ENCODE measurements at regions not wholly inside any gene's neighbourhood (a gene's known extent, or its start where the extent isn't known, plus 50 kb on each side); places are given as distances from the start of the nearest gene placed in this dataset.
"Not testable (repeated sequence)": the region's sequence is repeated elsewhere in the genome, so short reads cannot be mapped to it uniquely, and the experiment has no call there.

DNA sequence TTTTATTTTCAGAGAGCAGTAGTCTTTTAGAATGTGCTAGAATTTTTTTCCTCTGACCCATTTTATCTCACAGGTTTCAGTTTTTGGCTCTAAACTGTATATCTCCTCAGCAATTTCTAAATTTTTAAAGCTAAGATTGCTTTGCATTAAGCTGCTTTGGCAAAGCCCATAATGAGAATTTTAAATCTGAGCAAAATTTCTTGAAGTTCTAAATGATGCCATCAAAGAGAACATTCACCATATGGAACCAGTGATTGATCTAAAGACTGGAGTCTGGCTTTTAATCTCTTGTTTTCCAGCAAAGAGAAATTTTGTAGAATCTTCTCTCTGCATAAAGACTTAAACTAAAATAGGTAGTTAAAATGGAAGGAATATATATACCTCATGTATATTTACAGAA lies 313.6 kb downstream of the TBC1D32 start:
- DNase-seq = no peak

DNA sequence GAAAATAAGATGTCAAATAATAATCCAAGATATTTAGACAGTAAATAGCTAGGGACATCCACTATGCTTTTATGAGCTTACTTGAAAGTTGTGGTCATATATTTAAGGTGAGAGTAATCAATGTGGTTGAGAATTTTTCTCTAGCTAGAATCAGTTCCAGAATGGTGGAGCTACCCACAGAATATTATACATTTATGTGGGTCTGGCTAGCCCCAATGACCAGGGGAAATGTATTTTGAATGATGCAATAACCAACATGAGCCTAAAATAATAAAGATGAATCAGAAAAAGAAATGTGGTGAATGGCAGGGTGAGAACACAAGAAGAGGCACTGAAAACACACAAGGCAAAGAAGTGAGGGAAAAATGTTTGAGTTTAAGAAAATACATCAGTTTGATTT lies 325.7 kb downstream of the TBC1D32 start:
- no peak for DNase-seq

DNA sequence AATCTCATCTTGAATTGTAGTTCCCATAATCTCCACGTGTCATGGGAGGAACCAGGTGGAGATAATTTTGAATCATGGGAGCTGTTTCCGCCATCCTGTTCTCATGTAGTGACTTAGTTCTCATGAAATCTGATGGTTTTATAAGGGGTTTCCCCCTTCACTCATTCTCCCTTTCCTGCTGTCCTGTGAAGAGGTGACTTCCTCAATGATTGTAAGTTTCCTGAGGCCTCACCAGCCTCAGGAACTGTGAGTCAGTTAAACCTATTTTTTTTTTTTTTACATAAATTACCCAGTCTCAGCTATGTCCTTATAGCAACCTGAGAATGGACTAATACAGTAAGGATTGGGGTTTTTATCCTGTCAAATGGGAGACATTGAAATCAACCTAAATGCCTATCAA lies 328.3 kb downstream of the TBC1D32 start:
- no peak for DNase-seq

DNA sequence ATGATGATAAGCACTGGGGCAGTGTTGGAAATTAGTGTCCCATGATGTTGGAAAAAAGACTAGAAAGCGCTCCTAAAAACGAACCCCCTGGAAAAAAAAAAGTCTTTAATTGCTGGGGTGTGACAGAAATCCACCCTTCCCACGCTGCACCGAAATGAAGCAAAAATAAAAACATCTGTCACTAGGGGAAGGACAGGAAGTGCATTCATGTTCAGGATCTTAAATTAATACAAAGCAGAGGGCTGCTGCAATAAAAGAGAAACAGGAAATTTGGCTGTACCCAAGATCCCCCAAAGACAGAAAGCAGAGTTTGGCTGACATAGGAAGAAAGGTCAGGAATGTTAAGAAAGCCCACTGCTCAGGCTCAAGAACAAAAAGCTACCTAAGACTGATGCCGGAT lies 333.9 kb downstream of the TBC1D32 start:
- no peak for DNase-seq

DNA sequence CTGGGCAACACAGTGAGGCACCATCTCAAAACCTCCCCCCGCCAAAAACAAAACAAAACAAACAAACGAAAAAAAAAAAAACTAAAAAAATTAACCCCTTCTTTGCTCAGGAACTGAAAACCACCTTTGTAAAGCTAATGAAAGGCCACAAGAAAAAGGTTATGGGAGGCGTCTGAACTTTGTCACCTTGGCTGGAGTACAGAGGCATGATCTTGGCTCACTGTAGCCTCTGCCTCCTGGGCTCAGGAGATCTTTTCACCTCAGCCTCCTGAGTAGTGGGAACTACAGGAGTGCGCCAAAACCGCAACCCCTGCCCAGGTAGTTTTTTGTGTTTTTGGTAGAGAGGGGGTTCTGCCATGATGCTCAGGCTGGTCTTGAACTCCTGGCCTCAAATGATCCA lies 337.9 kb downstream of the TBC1D32 start:
- no peak for DNase-seq

DNA sequence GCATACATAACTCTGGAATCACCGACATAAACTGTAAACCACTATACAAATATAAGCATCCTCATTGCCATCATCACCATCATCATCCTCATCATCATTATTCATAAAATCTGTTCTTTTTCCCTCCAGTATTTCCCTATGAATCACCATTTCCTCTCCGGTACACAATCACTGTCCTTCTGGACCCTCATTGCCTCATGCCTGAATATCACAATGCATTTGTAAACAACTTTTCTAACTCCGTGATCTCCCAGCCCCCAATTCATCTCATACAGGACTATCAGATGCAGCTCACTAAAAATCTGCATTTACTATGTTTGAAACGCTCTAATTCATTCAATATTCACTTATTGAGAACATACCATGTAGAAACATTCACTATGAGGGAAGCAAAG lies 339.7 kb downstream of the TBC1D32 start:
- DNase-seq = no peak

DNA sequence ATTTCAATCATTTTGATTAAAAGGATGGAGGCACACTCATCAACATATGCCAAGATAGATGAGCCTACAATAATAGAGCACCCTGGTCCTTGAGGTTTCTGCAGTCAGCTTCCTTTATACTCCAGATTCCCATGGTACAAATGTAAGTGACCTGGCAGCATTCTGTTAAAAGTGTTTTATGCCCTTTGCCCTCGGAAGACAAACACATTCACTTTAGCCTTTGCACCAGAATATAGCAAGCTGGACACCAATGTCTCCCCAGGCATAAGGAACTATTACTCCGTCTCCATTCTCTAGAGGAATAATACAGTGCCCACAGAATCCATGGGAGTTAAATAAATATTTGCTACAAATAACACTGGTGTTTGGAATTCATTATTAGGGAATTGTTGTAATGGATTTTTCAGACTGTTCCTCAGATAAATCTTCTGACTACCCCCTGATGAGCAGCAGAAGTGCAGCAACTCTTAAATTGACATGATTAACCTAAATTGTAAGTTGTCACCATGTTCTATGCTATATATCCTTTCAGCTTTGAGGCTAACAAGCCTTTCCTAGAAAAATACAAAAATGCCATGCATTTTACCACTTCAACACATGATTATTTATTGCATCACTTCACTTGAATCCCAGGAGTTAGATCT lies 340.2 kb downstream of the TBC1D32 start:
- no peak for DNase-seq

DNA sequence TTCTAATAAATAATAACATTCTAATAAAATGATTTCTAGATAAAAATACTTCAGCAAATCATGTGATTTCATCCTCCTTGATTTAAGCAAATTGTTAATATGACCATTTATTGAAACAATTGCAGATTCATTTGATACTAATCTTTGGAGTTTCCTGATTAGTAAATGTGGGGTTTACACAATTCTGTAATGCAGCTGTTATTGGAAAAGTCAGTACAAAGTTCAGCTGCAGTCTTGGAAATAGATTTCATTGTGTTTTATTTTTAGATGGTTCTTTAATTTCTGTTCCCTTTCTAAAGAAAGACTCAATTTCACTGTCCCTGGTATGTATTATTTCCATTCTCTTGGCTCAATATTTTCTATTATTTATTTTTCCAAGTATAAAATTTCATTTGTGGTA lies 342.0 kb downstream of the TBC1D32 start:
- no peak for DNase-seq

DNA sequence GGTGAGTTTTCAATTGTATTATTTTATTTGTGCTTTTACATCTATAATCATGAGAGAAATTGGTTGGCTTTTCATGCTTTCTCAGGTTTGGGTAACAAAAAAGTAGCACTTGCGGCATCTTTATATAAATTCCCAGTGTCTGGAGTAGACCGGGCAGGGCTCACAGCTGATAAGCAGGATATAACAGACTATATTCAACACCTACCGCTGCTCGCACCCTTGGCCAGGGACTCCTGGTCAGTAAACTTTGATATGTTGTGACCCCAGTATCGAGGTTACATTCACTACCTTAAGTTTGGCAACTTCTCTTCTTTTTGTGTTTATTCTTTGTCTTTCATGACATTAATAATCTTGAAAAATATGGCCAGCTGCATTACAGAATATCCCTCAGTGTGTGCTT lies 343.4 kb downstream of the TBC1D32 start:
- no peak for DNase-seq

DNA sequence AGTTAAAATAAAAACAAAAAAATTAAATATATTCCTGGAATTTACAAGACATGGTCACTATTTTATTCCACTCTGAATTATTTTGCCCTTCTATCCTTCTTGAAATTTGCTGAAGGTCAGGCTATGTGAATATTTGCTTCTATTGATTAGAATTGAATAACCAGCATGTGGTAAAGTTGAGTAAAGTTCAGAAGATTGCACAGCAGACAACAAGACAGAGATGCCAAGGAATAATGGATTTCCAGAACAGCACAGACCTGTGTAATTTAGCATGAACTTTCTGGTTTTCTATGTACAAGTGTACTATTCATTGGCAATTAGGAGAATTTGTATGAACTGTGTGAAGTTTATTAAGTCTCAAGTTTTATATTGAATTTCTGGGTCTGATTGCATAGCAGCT lies 352.4 kb downstream of the TBC1D32 start:
- no peak for DNase-seq

DNA sequence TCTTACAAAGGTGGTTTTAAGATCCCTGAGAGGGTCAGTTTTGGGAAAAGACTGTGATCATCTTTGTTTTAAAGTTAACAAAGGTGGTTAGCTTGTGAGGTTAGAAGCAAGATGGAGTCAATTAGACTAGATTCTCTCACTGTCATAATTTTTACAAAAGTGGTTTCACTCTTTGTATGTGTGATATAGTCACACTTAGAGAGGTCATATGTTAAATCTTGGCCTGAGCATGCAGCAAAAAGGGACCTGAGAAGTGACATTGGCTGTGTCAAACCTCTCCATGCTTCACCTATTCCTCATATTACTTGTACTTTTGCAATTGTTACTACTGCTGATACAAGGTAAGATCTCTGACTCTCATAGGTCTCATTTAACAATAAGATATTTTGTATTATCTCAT lies 368.0 kb downstream of the TBC1D32 start:
- DNase-seq = no peak

DNA sequence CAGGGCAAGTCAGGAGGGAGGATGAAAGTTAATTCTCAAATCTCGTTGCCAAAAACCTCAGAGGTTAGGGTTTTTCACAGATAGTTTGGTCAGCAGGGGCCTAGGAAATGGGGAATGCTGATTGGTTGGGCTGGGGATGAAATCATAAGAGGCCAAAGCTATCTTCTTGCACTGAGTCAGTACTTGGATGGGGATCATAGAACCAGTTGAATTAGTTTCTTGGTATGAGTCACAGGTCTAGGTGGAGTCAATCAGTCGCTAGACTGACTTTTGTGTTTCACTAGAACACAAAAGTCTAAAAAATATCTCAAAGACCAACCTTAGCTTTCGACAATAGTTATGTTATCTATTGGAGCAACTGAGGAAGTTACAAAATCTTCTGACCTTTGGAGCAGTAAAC lies 368.5 kb downstream of the TBC1D32 start:
- no peak for DNase-seq

DNA sequence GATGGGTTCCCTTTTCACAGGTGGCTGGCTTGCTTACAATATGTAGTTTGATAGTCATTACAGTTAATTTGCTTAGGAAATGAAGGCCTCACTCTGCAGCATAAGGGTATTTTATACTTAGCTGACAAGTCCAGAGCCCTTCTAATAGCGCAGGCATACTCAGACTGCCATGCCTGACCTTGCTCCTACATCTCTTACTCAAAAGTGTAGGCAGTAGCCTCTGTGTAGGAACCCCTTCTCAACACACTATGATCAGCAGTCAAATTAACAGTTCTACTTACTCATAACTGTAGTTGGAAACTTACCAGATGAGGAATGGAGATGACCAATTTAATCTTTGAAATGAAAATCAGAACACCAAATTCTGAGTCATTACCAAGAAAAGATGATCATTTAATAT lies 373.5 kb downstream of the TBC1D32 start:
- DNase-seq = no peak

DNA sequence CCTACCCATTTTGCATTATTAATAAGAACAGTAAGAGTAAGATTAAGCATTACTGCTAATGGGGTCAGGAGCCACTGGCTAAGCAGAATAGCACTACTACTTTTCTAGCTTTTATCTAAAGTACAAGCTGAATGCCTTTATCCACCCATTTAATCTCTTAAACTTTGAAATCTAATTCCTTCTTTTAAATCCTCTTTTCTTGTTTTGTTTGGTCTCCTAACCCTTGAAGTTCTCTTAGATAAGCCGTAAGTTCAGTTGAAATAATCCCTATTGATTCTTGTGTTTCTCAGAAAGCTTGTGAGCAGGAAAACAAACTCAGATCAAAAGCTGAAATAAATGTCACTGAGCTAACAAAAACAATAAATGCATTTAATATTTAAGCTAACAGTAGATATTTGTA lies 380.2 kb downstream of the TBC1D32 start:
- no peak for DNase-seq

DNA sequence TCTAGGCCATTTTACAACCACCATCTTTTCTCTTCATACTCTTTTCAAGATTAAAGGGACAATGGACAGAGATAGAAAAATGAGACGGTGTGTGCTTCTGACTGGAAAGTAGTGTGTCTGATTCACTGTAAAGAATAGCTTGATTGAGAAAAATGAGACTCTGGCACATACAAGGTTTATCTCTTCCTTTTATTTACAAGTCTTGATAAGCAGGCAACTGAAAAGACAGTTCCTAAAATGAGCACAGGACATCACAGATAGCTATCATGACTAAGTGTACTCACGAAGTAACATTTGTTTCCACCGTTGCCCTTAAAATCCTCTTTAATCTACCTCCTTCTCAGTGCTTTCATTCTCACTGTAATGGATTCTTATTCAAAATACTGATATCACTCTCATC lies 383.0 kb downstream of the TBC1D32 start:
- DNase-seq = no peak

DNA sequence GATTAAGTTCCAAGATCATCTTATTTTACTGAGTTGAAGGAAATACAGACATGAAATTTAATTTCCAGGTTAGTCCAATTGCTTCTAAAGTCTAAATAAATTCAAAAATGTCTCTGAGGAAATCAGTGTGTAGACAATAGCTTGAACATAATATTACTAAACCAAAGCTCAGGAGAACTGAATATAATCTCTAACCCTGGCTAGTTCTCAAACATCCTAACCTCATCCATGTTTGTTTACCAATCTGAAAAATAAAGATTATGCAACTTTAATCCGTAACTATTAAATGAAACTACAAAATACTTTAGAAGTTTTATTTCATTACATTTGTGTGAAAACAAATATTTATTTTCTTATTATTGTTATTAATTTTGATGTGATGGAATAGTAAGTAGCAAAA lies 387.2 kb downstream of the TBC1D32 start:
- DNase-seq = no peak

DNA sequence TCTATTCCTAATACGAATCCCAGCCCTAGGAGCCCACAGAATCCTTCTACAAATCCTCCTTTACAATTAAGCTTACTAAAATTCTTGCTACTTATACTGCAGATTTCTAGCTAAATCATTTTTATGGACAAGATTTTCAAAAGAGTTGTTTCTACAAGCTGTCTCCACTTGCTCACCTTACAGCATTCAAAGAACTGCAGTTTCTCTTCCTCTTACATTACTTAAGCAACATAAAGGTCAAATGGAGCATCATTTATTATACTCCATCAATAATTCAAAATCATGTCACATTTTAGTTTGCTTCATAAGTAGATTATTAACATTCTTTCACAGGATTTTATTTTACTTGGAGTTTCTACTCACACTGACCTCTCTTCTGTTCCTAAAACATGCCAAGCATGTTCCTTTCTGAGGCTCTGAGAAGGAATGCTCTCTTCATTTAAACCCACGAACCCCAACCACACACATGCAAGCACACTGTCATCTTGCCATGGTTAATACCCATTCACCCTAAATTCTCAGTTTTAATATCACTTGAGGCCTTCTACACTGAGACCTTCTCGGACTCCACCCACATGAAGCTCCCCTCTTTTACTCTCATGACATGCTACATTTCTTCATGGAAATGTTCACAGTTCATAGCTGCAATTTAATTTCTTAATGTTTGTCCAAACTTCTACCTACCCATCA lies 388.2 kb downstream of the TBC1D32 start:
- no peak for DNase-seq

DNA sequence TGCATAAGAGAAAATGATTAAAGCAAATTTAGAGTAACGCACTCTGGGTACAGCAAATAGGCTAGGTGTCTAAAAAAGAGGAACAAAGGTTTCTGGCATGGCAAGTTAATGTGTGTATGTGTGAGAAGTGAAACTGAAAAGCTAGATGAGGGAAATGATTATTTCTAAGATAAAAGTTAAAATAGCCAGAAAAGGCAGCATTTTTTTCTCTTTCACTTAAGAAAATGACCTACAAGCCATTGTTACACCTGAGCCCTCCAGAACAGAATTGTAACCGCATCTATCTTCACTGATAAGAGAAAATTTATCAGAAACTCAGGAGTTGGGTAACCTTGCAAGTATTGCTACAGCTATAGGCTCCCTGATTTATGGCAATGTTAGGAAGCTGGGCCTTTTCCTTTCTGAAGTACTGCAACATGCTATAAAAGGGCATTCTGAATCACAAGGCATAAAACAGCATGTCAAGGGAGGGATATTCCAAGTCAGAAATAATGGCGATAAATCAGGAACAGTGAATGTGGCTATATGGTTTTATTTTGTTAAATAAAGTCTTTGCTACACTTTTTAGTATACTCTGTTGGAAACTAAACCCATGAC lies 395.3 kb downstream of the TBC1D32 start:
- no peak for DNase-seq

DNA sequence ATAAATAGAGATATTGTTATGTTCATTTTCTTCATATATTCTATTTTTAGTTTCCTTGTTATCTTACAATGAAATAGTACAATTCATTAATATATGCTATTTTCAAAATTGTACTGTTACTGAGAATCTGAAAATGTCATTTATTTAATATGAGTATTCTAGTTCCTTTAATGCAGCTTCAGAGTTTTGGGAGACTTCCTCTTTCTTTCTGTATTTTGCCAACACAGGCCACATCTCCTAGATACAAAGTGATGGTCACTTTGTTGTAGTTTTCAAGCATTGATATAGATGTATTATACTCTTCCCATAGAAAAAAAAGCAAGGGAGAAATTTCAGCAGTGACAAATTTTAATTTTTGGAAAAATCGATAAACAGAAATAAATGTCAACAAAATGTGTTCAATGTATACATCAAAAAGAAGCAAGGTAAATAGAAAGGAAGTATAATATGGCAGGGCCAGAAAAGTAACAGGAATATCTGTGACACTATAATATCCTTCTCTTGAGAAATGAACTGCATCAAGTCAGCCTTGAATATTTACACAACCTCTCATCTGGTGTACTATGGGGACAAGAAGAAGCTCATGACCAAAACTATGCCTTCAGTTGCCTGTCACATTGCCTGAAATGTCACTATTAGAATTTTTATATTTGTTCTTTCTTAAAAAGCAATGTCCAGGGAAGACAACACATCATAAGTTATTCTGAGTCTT lies 396.0 kb downstream of the TBC1D32 start:
- DNase-seq = no peak

DNA sequence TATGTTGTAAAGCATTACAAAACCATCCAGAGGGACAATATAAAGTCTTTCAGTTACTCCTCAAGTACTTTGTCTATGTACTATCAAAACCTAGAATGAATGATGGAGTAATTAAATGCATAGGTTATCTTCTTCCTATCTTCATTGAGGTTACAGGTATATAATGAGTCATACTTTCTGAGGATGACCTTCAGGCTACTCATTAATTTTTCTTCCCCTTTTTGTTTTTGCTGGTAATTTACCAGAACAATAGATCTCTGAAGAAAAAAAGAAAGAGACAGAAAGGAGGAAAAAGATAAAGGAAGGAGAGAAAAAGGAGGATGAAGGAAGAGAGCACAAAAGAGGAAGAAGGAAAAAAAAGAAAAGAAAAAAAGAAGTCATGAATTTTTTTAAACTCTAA lies 398.4 kb downstream of the TBC1D32 start:
- no peak for DNase-seq

DNA sequence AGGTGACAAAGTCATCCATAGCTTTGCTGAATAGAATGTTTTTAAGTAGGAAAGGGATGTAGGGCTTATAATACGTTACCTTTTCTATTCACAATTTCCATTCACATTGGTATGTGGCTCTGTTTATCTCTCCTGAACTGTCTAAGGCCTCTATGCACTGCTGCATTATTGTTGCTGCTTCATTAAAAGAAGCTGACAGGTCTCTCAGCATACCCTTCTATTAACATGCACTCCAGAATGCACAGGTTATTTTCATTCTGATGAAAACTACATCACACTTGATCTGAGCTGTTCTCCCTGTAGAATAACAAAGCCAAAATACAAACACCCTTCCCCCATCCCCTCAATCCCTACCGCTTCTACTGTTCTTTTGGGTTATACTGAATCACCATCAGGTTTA lies 399.3 kb downstream of the TBC1D32 start:
- DNase-seq = no peak

DNA sequence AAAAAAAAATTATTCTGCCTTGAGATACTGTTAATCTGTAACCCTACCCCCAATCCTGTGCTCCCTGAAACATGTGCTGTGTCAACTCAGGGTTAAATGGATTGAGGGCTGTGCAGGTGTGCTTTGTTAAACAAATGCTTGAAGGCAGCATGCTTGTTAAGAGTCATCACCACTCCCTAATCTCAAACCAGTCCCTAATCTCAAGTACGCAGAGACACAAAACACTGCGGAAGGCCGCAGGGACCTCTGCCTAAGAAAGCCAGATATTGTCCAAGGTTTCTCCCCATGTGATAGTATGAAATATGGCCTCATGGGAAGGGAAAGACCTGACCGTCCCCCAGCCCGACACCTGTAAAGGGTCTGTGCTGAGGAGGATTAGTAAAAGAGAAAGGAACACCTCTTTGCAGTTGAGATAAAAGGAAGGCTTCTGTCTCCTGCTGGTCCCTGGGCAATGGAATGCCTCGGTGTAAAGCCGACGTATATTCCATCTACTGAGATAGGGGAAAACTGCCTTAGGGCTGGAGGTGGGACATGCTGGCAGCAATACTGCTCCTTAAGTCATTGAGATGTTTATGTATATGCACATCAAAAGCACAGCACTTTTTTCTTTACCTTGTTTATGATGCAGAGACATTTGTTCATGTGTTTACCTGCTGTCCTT lies 402.6 kb downstream of the TBC1D32 start:
- DNase-seq = not testable (repeated sequence)

DNA sequence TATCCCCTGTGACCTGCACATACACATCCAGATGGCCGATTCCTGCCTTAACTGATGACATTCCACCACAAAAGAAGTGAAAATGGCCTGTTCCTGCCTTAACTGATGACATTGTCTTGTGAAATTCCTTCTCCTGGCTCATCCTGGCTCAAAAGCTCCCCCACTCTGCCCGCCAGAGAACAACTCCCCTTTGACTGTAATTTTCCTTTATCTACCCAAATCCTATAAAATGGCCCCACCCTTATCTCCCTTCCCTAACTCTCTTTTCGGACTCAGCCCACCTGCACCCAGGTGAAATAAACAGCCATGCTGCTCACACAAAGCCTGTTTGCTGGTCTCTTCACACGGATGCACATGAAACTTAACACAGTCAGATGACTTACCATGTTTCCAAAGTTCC lies 403.8 kb downstream of the TBC1D32 start:
- not testable (repeated sequence) for DNase-seq

DNA sequence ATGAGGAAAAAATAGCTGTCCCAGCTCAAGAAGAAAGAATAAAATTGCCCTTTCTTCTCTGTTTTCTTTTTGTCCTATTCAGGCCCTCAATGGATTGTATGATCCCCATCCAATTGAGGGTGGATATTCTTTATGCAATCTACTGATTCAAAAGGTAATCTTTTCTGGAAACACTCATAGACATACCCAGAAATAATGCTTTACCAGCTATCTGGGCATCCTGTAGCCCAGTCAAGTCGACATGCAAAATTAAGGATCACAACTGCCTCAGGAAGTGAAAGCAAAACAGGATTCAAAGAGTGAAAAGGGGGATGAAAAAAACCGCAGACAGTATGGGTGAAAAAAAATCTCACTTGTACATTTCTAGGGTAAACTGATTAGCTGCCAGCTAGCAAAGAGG lies 410.1 kb downstream of the TBC1D32 start:
- no peak for DNase-seq

Measured in hematopoietic multipotent progenitor cell treated with erythropoietin and hydrocortisone succinate and interleukin-3 and kit ligand, for 8 days (in vitro differentiated cells).